ENCODE measurements at regions not wholly inside any gene's neighbourhood (a gene's known extent, or its start where the extent isn't known, plus 50 kb on each side); places are given as distances from the start of the nearest gene placed in this dataset.

DNA sequence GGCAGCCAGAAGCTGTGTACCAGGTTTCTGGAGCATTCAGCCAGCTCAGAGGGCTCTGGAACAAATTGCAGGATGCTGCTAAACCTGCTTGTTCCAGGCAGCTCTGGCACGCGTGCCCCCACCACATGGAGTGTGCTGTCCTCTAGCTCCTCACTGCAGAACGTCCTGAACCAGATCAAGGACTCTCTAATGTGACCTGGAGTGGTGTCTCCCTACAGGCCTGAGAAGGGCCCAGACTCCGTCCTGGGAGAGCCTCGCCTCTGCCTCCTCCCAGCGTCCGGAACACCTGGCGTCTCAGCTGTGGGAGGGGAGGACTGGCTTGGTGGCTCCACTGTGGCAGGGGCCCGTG is 115.6 kb upstream of the GPC1 start:
- H3K27ac Mint-ChIP-seq (ENCODE audit: unreplicated experiment), result no peak overlapping the region
- H3K27me3 Mint-ChIP-seq (ENCODE audit: unreplicated experiment), result peaks cover 2% of the 10 kb centered on the region
- H3K36me3 Mint-ChIP-seq (ENCODE audit: low read depth, unreplicated experiment), result no peaks in the 10 kb centered on the region
- TF ChIP-seq, protein P1, sequence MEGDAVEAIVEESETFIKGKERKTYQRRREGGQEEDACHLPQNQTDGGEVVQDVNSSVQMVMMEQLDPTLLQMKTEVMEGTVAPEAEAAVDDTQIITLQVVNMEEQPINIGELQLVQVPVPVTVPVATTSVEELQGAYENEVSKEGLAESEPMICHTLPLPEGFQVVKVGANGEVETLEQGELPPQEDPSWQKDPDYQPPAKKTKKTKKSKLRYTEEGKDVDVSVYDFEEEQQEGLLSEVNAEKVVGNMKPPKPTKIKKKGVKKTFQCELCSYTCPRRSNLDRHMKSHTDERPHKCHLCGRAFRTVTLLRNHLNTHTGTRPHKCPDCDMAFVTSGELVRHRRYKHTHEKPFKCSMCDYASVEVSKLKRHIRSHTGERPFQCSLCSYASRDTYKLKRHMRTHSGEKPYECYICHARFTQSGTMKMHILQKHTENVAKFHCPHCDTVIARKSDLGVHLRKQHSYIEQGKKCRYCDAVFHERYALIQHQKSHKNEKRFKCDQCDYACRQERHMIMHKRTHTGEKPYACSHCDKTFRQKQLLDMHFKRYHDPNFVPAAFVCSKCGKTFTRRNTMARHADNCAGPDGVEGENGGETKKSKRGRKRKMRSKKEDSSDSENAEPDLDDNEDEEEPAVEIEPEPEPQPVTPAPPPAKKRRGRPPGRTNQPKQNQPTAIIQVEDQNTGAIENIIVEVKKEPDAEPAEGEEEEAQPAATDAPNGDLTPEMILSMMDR (IDR thresholded peaks at IDR 0.05; ENCODE audit: unreplicated experiment), result no peak
- H3K4me1 Mint-ChIP-seq (ENCODE audit: unreplicated experiment), result peaks cover under 1% of the 10 kb centered on the region
- H3K4me3 Mint-ChIP-seq (ENCODE audit: unreplicated experiment), result no peak overlapping the region
- DNase-seq (ENCODE audit: low spot score), result no peak
- no peaks in the 10 kb centered on the region for H3K9me3 Mint-ChIP-seq (ENCODE audit: unreplicated experiment)

DNA sequence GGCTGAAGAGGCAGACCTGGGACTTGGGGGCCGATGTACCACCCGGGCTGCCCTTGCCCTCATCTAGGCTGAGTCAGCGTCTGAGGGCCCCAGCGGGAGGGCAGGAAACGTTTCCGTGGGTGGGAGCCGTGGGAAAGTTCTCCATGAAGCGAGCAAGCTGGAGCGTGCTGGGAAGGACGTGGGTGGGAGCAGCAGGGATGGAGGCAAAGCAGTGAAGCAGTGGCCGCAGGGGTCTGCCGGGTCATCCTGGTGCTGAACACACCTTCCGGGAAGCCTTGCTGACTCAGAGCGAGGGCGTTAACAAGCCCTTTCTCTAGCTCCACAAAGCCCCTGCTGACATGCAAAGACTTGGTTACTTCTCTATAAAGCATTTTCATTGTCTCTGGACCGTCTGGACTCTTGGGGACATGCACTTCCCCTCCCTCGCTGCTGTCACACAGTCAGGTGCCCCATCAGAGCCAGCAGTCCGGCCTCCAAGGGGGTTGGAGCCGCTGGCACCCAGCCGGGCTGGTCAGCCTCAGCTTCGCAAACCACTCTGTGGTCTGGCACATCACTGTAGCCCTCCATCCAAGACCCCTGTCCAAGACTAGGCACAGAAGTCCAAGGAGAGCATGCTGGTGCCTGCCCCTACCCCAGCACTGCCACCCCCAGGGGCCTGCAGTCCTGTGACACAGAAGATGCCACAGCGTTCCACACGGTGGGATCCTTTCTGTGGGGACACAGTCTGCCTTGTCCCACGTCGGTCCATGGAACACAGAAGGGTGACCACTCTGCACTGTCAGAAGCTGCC is 115.1 kb upstream of the GPC1 start:
- H3K36me3 Mint-ChIP-seq (ENCODE audit: low read depth, unreplicated experiment), result no peaks in the 10 kb centered on the region
- H3K27me3 Mint-ChIP-seq (ENCODE audit: unreplicated experiment), result peaks cover 2% of the 10 kb centered on the region
- no peak for DNase-seq (ENCODE audit: low spot score)
- no peaks in the 10 kb centered on the region for H3K9me3 Mint-ChIP-seq (ENCODE audit: unreplicated experiment)
- no peaks in the 10 kb centered on the region for H3K4me1 Mint-ChIP-seq (ENCODE audit: unreplicated experiment)
- no peak overlapping the region for H3K4me3 Mint-ChIP-seq (ENCODE audit: unreplicated experiment)
- TF ChIP-seq, protein P1 (IDR thresholded peaks at IDR 0.05; ENCODE audit: unreplicated experiment), result no peak
- no peak overlapping the region for H3K27ac Mint-ChIP-seq (ENCODE audit: unreplicated experiment)

DNA sequence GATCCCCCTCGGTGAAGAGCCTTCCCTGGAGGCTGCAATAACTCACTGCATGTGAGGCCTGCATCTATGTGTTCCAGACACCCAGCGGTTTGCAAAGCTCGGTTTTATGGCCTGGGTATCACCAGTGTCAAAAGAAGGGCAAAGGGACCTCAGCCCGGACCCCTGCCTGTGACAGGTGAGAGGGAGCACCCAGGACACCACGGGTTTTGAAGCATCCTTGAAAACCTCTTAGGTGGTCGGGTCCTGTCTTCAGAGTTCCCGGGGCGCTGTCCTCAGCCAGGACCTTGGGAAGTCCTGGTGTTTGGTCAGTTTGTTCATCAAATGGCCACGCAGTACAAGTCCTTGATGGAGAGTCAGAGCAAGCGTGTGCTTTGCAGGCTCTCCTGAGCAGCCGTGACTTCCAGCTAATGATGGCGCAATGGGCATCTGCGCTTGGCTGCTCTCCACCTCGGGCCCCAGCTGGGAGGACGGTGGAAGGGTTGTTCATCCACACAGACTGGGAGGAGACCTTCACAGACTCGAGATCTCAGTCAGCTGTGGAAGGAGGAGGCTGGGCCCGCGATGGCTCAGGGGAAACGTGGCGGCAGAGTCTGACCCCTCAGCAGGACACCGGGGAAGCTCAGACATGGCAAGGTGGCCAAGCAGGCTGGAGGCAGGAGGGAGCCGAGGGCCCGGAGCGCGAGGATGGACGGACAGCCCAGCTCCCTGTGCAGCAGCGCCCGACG is 113.1 kb upstream of the GPC1 start:
- no peak for DNase-seq (ENCODE audit: low spot score)
- H3K27me3 Mint-ChIP-seq (ENCODE audit: unreplicated experiment), result no peaks in the 10 kb centered on the region

DNA sequence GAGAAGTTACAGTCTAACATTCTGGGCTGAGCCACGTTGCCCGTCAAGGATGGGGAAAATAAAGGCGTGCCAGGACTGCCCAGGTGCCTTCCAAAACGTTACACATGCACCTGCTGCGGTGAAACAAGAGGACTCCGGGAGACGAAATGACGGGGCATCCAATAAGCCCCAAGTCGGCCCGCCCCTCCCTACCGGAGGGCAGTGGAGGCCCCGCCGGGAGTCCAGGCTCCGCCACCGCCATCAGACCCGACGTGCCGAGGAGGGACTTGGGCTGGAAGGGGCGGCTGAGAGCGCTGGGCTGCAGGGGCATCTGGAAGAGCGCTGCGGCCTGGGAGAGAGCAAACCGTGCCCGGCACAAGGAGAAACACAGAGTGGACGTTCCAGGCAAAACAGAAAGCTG is 112.5 kb upstream of the GPC1 start:
- H3K4me3 Mint-ChIP-seq (ENCODE audit: unreplicated experiment), result no peak overlapping the region
- H3K27me3 Mint-ChIP-seq (ENCODE audit: unreplicated experiment), result peaks cover 3% of the 10 kb centered on the region
- H3K36me3 Mint-ChIP-seq (ENCODE audit: low read depth, unreplicated experiment), result no peaks in the 10 kb centered on the region
- H3K27ac Mint-ChIP-seq (ENCODE audit: unreplicated experiment), result no peak overlapping the region
- no peak for DNase-seq (ENCODE audit: low spot score)
- H3K4me1 Mint-ChIP-seq (ENCODE audit: unreplicated experiment), result no peaks in the 10 kb centered on the region
- TF ChIP-seq, protein P1 (IDR thresholded peaks at IDR 0.05; ENCODE audit: unreplicated experiment), result no peak
- H3K9me3 Mint-ChIP-seq (ENCODE audit: unreplicated experiment), result no peaks in the 10 kb centered on the region

More for the DNA sequence above, 113.1 kb upstream of the GPC1 start:
- Mint-ChIP-seq H3K4me1 (ENCODE audit: unreplicated experiment) (no peaks in the 10 kb centered on the region), H3K4me3 (ENCODE audit: unreplicated experiment) (no peak overlapping the region), H3K9me3 (ENCODE audit: unreplicated experiment) (no peaks in the 10 kb centered on the region), H3K27ac (ENCODE audit: unreplicated experiment) (no peak overlapping the region), H3K36me3 (ENCODE audit: low read depth, unreplicated experiment) (no peaks in the 10 kb centered on the region)
- TF ChIP-seq, protein P1 (IDR thresholded peaks at IDR 0.05; ENCODE audit: unreplicated experiment), result no peak
